Activated T-cell treated with anti-CD3 and anti-CD28 coated beads for 48 hours (primary cell): ENCODE measurements at regions not wholly inside any gene's neighbourhood (a gene's known extent, or its start where the extent isn't known, plus 50 kb on each side); places are given as distances from the start of the nearest gene placed in this dataset.
A peak's percentile ranks its signal among the peaks of the same experiment; 100 is the strongest.

Experiments
- DNase-seq: peaks from one replicate; pipeline ENCODE4 v3.0.0-alpha.2; 2020; ENCODE audit warnings: low read depth

- no peak for DNase-seq
Observed at GRCh38 chr19:30739394-30739793, 367.2 kb downstream of the ZNF536 start.

- no peak for DNase-seq
Observed at GRCh38 chr19:30738047-30738446, 365.9 kb downstream of the ZNF536 start.

GRCh38 chr19:30734669-30735068 is 362.5 kb downstream of the ZNF536 start:
- no peak for DNase-seq

- DNase-seq: no peak
Observed at GRCh38 chr19:30733826-30734550, 361.8 kb downstream of the ZNF536 start.

- no peak for DNase-seq
Observed at GRCh38 chr19:30731591-30731990, 359.4 kb downstream of the ZNF536 start.

GRCh38 chr19:30729451-30729850 is 357.3 kb downstream of the ZNF536 start:
- DNase-seq: no peak

- no peak for DNase-seq
Observed at GRCh38 chr19:30722761-30723160, 350.6 kb downstream of the ZNF536 start.

GRCh38 chr19:30722186-30722585 is 350.0 kb downstream of the ZNF536 start:
- no peak for DNase-seq

GRCh38 chr19:30719999-30720345 is 347.8 kb downstream of the ZNF536 start:
- DNase-seq: no peak

GRCh38 chr19:30719189-30719998 is 347.2 kb downstream of the ZNF536 start:
- peak; percentile 4 for DNase-seq

GRCh38 chr19:30718707-30719106 is 346.5 kb downstream of the ZNF536 start:
- DNase-seq: no peak

- DNase-seq: no peak
Observed at GRCh38 chr19:30718014-30718413, 345.8 kb downstream of the ZNF536 start.

GRCh38 chr19:30717381-30717780 is 345.2 kb downstream of the ZNF536 start:
- DNase-seq: no peak

- no peak for DNase-seq
Observed at GRCh38 chr19:30712431-30713337, 340.5 kb downstream of the ZNF536 start.

- DNase-seq: no peak
Observed at GRCh38 chr19:30711826-30712225, 339.6 kb downstream of the ZNF536 start.

- no peak for DNase-seq
Observed at GRCh38 chr19:30711296-30711695, 339.1 kb downstream of the ZNF536 start.

- no peak for DNase-seq
Observed at GRCh38 chr19:30710721-30711120, 338.5 kb downstream of the ZNF536 start.

GRCh38 chr19:30708416-30709178 is 336.4 kb downstream of the ZNF536 start:
- DNase-seq: no peak

- no peak for DNase-seq
Observed at GRCh38 chr19:30704771-30705330, 332.7 kb downstream of the ZNF536 start.

- no peak for DNase-seq
Observed at GRCh38 chr19:30703645-30704044, 331.5 kb downstream of the ZNF536 start.

GRCh38 chr19:30701178-30701577 is 329.0 kb downstream of the ZNF536 start:
- no peak for DNase-seq
